HEK293T (cell line): ENCODE measurements at regions not wholly inside any gene's neighbourhood (a gene's known extent, or its start where the extent isn't known, plus 50 kb on each side); places are given as distances from the start of the nearest gene placed in this dataset.
"Not testable (repeated sequence)": the region's sequence is repeated elsewhere in the genome, so short reads cannot be mapped to it uniquely, and the experiment has no call there.

Source experiments
- FOXA1 ChIP-seq: fragments of 450-650 bp; IDR thresholded peaks from 2 replicates; pipeline ENCODE4 v1.6.1; 2016; ENCODE audit warnings: mild to moderate bottlenecking
- FOXM1 ChIP-seq: fragments of 450-650 bp; IDR thresholded peaks from 2 replicates; pipeline ENCODE4 v1.6.1; 2017; ENCODE audit warnings: mild to moderate bottlenecking, borderline replicate concordance

DNA sequence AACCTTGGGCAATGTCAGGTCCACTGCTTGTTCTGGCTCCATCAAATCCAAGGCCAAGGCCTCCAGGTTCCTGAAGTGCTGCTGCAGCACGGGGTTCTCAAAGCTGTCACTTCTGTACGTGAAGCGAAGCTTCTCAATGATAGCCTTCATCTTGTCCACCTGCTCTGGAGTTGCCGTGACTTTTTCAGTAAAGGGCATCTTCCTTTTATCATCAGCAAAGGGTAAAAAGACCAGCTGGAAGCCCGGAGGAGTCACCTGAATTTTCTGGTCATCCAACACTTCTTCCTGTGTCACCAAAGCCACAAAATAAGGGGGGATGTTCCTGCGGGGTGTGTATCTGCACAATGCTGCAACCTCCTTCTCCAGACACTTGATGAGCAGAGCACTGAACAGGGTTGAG, 131.7 kb upstream of the MAMLD1 start:
- not testable (repeated sequence) for TF ChIP-seq FOXM1, FOXA1
